ENCODE measurements at regions not wholly inside any gene's neighbourhood (a gene's known extent, or its start where the extent isn't known, plus 50 kb on each side); places are given as distances from the start of the nearest gene placed in this dataset.

GRCh38 chr9:90445391-90445790 lies 197.2 kb downstream of the DIRAS2 start:
- no peak for DNase-seq
- no peaks in the 10 kb centered on the region for H3K36me3 ChIP-seq
- no peaks in the 10 kb centered on the region for H3K27me3 ChIP-seq
- TF ChIP-seq CTCF (IDR thresholded peaks at IDR 0.05) (no peak), POLR2A (IDR thresholded peaks at IDR 0.05) (no peak)
- no peaks in the 10 kb centered on the region for H3K4me1 ChIP-seq
- intact Hi-C loops (cut with DNase I; ENCODE audit: low total_unique reads), result no loop called here
- H3K9me3 ChIP-seq, result no peaks in the 10 kb centered on the region
- no peak overlapping the region for H3K27ac ChIP-seq
- no peak overlapping the region for H3K4me3 ChIP-seq

GRCh38 chr9:90446200-90446948 lies 196.2 kb downstream of the DIRAS2 start:
- no peak overlapping the region for H3K27ac ChIP-seq

GRCh38 chr9:90447773-90448172 lies 194.9 kb downstream of the DIRAS2 start:
- Histone ChIP-seq H3K27me3 (no peaks in the 10 kb centered on the region), H3K36me3 (no peaks in the 10 kb centered on the region), H3K4me3 (no peak overlapping the region), H3K27ac (no peak overlapping the region), H3K4me1 (no peaks in the 10 kb centered on the region), H3K9me3 (no peaks in the 10 kb centered on the region)
- DNase-seq, result no peak
- intact Hi-C loops (cut with DNase I; ENCODE audit: low total_unique reads), result no loop called here
- no peak for TF ChIP-seq POLR2A (IDR thresholded peaks at IDR 0.05)
- no peak for TF ChIP-seq CTCF (IDR thresholded peaks at IDR 0.05)

More at GRCh38 chr9:90446200-90446948, 196.2 kb downstream of the DIRAS2 start:
- Histone ChIP-seq H3K4me3 (no peak overlapping the region), H3K36me3 (no peaks in the 10 kb centered on the region), H3K27me3 (no peaks in the 10 kb centered on the region), H3K4me1 (no peaks in the 10 kb centered on the region), H3K9me3 (no peaks in the 10 kb centered on the region)
- no peak for TF ChIP-seq POLR2A (IDR thresholded peaks at IDR 0.05)
- TF ChIP-seq CTCF (IDR thresholded peaks at IDR 0.05), result no peak
- DNase-seq, result no peak
- intact Hi-C loops (cut with DNase I; ENCODE audit: low total_unique reads), result no loop called here

- H3K4me1 ChIP-seq, result no peaks in the 10 kb centered on the region
- no peak for DNase-seq
- no peaks in the 10 kb centered on the region for H3K27me3 ChIP-seq
- intact Hi-C loops (cut with DNase I; ENCODE audit: low total_unique reads), result no loop called here
- no peak overlapping the region for H3K27ac ChIP-seq
- H3K9me3 ChIP-seq, result no peaks in the 10 kb centered on the region
- TF ChIP-seq CTCF (IDR thresholded peaks at IDR 0.05) (no peak), POLR2A (IDR thresholded peaks at IDR 0.05) (no peak)
- H3K4me3 ChIP-seq, result no peak overlapping the region
- H3K36me3 ChIP-seq, result no peaks in the 10 kb centered on the region
Observed at GRCh38 chr9:90449213-90449925, 193.3 kb downstream of the DIRAS2 start.

GRCh38 chr9:90451804-90452203 lies 190.8 kb downstream of the DIRAS2 start:
- no peak for TF ChIP-seq CTCF (IDR thresholded peaks at IDR 0.05)
- TF ChIP-seq POLR2A (IDR thresholded peaks at IDR 0.05), result no peak
- H3K4me3 ChIP-seq, result no peak overlapping the region
- H3K9me3 ChIP-seq, result no peaks in the 10 kb centered on the region
- intact Hi-C loops (cut with DNase I; ENCODE audit: low total_unique reads), result no loop called here
- no peaks in the 10 kb centered on the region for H3K4me1 ChIP-seq
- no peak overlapping the region for H3K27ac ChIP-seq
- DNase-seq, result no peak
- H3K27me3 ChIP-seq, result no peaks in the 10 kb centered on the region
- no peaks in the 10 kb centered on the region for H3K36me3 ChIP-seq
